Calu3 (cell line): ENCODE measurements at regions not wholly inside any gene's neighbourhood (a gene's known extent, or its start where the extent isn't known, plus 50 kb on each side); places are given as distances from the start of the nearest gene placed in this dataset.

Experiments
- BruUV-seq: library from RNA; stranded (reverse); fragments of 400-500 nt; replicated peaks from 2 replicates; lab custom pipeline; 2021; lab: Mats Ljungman, UMichigan
- CTCF ChIA-PET: fragments of 300-600 bp; sonication (Branson Sonifier 250); formaldehyde crosslinking; loops from one replicate; lab custom pipeline; 2022; ENCODE audit warnings: antibody characterized with exemption; lab: Charles Lee
- DNase-seq: peaks from one replicate; pipeline ENCODE4 v3.0.0; 2022
- H3K27ac Mint-ChIP-seq: one replicate; pipeline ENCODE4 v1.8.0; 2022; ENCODE audit warnings: mixed read lengths; ENCODE audit not compliant: unreplicated experiment
- H3K27me3 Mint-ChIP-seq: one replicate; pipeline ENCODE4 v1.8.0; 2022; ENCODE audit warnings: mixed read lengths; ENCODE audit not compliant: unreplicated experiment
- H3K36me3 Mint-ChIP-seq: one replicate; pipeline ENCODE4 v1.8.0; 2022; ENCODE audit warnings: mild to moderate bottlenecking, moderate library complexity, mixed read lengths; ENCODE audit not compliant: insufficient read depth, unreplicated experiment
- H3K4me1 Mint-ChIP-seq: one replicate; pipeline ENCODE4 v1.8.0; 2022; ENCODE audit warnings: mild to moderate bottlenecking, low read depth, mixed read lengths; ENCODE audit not compliant: unreplicated experiment
- H3K4me3 Mint-ChIP-seq: one replicate; pipeline ENCODE4 v1.8.0; 2022; ENCODE audit warnings: mild to moderate bottlenecking, low read depth, moderate library complexity, mixed read lengths; ENCODE audit not compliant: unreplicated experiment
- H3K9me3 Mint-ChIP-seq: one replicate; pipeline ENCODE4 v1.8.0; 2022; ENCODE audit warnings: low read depth, mixed read lengths; ENCODE audit not compliant: unreplicated experiment
- CTCF ChIP-seq: fragments of 200-600 bp; IDR thresholded peaks from one replicate; pipeline ENCODE4 v1.8.0; 2022; ENCODE audit warnings: antibody characterized with exemption; ENCODE audit not compliant: unreplicated experiment
- intact Hi-C: fragments of 100-400 bp; cut with micrococcal nuclease; formaldehyde crosslinking; loops from one replicate; pipeline ENCODE4 v1.10.0; 2022; ENCODE audit not compliant: unreplicated experiment

GRCh38 chr12:124642105-124642504 is 74.7 kb upstream of the NCOR2 start:
- no TSS peak for BruUV-seq

GRCh38 chr12:124641591-124641990 is 74.2 kb upstream of the NCOR2 start:
- DNase-seq: no peak
- Mint-ChIP-seq H3K4me1 (peaks cover 25% of the 10 kb centered on the region), H3K27ac (no peak overlapping the region), H3K9me3 (peaks cover 3% of the 10 kb centered on the region), H3K36me3 (no peaks in the 10 kb centered on the region), H3K27me3 (no peaks in the 10 kb centered on the region), H3K4me3 (no peak overlapping the region)
- CTCF ChIA-PET: no interaction called here
- no TSS peak for BruUV-seq
- intact Hi-C loops: no loop called here
- TF ChIP-seq CTCF: no peak

More at GRCh38 chr12:124642105-124642504, 74.7 kb upstream of the NCOR2 start:
- intact Hi-C loops: no loop called here
- Mint-ChIP-seq H3K27me3 (no peaks in the 10 kb centered on the region), H3K36me3 (no peaks in the 10 kb centered on the region), H3K27ac (no peak overlapping the region), H3K9me3 (peaks cover 3% of the 10 kb centered on the region), H3K4me1 (peaks cover 23% of the 10 kb centered on the region), H3K4me3 (no peak overlapping the region)
- CTCF ChIA-PET: no interaction called here
- DNase-seq: no peak
- no peak for TF ChIP-seq CTCF

GRCh38 chr12:124640056-124640455 is 72.6 kb upstream of the NCOR2 start:
- no TSS peak for BruUV-seq
- peaks cover 34% of the 10 kb centered on the region for H3K4me1 Mint-ChIP-seq
- no peak for DNase-seq
- H3K27me3 Mint-ChIP-seq: no peaks in the 10 kb centered on the region
- H3K4me3 Mint-ChIP-seq: no peak overlapping the region
- peaks cover 5% of the 10 kb centered on the region for H3K9me3 Mint-ChIP-seq
- H3K27ac Mint-ChIP-seq: no peak overlapping the region
- H3K36me3 Mint-ChIP-seq: no peaks in the 10 kb centered on the region
- CTCF ChIA-PET: interaction anchor here (1.4 kb wide), 1 partner anchor 15 kb away, joined by 4 read pairs; no protein-coding TSS in a partner anchor
- intact Hi-C loops: no loop called here
- no peak for TF ChIP-seq CTCF

GRCh38 chr12:124639122-124639806 is 71.9 kb upstream of the NCOR2 start:
- H3K27me3 Mint-ChIP-seq: no peaks in the 10 kb centered on the region
- CTCF ChIA-PET: no interaction called here
- no TSS peak for BruUV-seq
- no peak overlapping the region for H3K4me3 Mint-ChIP-seq
- peaks cover 35% of the 10 kb centered on the region for H3K4me1 Mint-ChIP-seq
- intact Hi-C loops: no loop called here
- H3K36me3 Mint-ChIP-seq: peaks cover under 1% of the 10 kb centered on the region
- TF ChIP-seq CTCF: no peak
- no peak overlapping the region for H3K27ac Mint-ChIP-seq
- H3K9me3 Mint-ChIP-seq: peaks cover 5% of the 10 kb centered on the region
- DNase-seq: no peak
